Stimulated activated naive CD8-positive, alpha-beta T cell treated with anti-CD3 and anti-CD28 coated beads, Interleukin-15, amount 100 ng/mL, for 72 hours (primary cell): ENCODE measurements at regions not wholly inside any gene's neighbourhood (a gene's known extent, or its start where the extent isn't known, plus 50 kb on each side); places are given as distances from the start of the nearest gene placed in this dataset.
"Not testable (repeated sequence)": the region's sequence is repeated elsewhere in the genome, so short reads cannot be mapped to it uniquely, and the experiment has no call there.

Experiments used
- ATAC-seq: fragments of 150-1000 bp; cut with Tn5 transposase; 2 replicates; pipeline ENCODE4 v1.10.0; 2021; ENCODE audit warnings: mild to moderate bottlenecking, moderate library complexity
- DNase-seq, 2 donors: peaks; one replicate each; pipeline ENCODE4 v3.0.0; 2021 to 2022
- H3K27ac Mint-ChIP-seq, 2 donors: one replicate each; pipeline ENCODE4 v1.8.0; 2022; ENCODE audit warnings: mild to moderate bottlenecking in 2 of 2, mixed read lengths in 2 of 2, moderate library complexity in 2 of 2
- H3K27me3 Mint-ChIP-seq: one replicate; pipeline ENCODE4 v1.8.0; 2022; ENCODE audit warnings: mixed read lengths
- H3K4me1 Mint-ChIP-seq: one replicate; pipeline ENCODE4 v1.8.0; 2022; ENCODE audit warnings: mild to moderate bottlenecking, mixed read lengths
- H3K4me3 Mint-ChIP-seq, 2 donors: one replicate each; pipeline ENCODE4 v1.8.0; 2022; ENCODE audit warnings: mild to moderate bottlenecking in 2 of 2, mixed read lengths in 2 of 2, moderate library complexity in 1 of 2
- H3K9me3 Mint-ChIP-seq, 2 donors: one replicate each; pipeline ENCODE4 v1.8.0; 2022; ENCODE audit warnings: mixed read lengths in 2 of 2

DNA sequence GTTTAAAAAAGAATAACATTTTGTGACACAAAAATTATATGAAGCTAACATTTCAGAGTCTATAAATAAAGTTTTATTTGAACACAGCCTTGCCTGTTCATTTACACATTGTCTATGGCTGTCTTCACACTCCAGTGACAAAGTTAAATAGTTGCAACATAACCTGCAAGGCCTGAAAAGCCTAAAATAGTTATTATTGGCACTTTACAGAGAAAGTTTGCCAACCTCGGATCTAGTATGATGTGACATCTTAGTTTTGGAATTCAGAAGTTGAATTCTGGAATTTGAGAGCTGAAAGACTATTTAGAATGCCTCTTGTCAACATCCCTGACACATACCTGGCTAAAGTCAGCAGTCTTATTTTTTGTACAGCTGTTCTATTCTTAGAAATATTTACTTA lies 68.3 kb downstream of the DYRK2 start:
- no peaks in the 10 kb centered on the region for H3K4me1 Mint-ChIP-seq
- no peaks in the 10 kb centered on the region for H3K27me3 Mint-ChIP-seq
- DNase-seq (no peak), ATAC-seq (no peak)
- no peak overlapping the region for H3K27ac Mint-ChIP-seq
- H3K9me3 Mint-ChIP-seq, result no peaks in the 10 kb centered on the region
- H3K4me3 Mint-ChIP-seq, result no peak overlapping the region

DNA sequence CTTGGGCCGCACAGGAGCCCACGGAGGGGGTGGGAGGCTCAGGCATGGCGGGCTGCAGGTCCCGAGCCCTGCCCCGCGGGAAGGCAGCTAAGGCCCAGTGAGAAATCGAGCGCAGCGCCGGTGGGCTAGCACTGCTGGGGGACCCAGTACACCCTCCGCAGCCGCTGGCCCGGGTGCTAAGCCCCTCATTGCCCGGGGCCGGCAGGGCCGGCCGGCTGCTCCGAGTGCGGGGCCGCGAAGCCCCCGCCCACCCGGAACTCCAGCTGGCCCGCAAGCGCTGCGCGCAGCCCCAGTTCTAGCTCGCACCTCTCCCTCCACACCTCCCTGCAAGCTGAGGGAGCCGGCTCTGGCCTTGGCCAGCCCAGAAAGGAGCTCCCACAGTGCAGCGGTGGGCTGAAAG lies 70.8 kb downstream of the DYRK2 start:
- H3K27me3 Mint-ChIP-seq, H3K9me3 Mint-ChIP-seq, H3K4me3 Mint-ChIP-seq, H3K27ac Mint-ChIP-seq, DNase-seq, H3K4me1 Mint-ChIP-seq, ATAC-seq: not testable (repeated sequence)

DNA sequence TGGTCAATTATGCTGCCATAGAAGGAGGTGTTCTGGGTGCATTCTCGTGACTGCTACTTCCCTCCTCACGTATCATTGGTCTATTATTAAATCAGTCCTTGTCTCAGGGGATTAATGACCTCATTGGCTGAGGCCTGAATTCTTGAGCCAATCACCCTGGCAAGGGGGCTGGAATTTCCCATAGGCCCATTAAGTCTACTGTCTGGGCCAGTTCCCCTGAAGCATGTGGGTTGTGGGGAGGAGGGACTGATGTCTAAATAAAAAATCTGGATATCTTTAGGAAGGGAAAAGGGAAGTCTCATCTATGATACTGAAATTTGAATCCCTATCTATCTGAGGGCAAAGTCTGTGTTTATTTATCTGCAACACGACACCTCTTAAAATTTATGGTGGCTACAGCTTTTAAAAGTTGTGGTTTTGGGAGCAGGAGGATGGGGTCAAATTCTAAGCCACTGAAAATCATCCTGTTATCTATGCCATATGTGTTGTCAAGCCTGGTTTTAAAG lies 71.9 kb downstream of the DYRK2 start:
- ATAC-seq (no peak), DNase-seq (no peak)
- no peaks in the 10 kb centered on the region for H3K9me3 Mint-ChIP-seq
- H3K4me1 Mint-ChIP-seq, result no peaks in the 10 kb centered on the region
- H3K27ac Mint-ChIP-seq, result no peak overlapping the region
- no peaks in the 10 kb centered on the region for H3K27me3 Mint-ChIP-seq
- no peak overlapping the region for H3K4me3 Mint-ChIP-seq

DNA sequence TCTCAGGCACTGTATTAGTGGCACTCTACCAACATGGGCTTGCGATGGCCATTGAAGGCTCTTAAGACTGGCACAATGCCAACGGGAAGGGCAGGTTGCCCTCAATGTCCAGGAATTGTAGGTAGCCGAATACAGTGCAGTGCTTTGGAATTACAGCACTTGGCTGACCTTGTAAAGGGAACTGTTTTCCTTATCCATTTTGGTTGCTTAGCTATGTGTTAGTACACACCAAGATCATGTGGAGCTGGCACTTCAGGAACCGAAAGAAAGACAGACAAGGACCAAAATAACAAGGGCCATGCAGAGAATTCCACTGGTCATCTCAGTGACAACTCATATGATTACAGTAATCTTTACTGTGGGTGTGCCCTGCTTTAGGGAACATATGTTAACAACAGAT lies 72.7 kb downstream of the DYRK2 start:
- no peak overlapping the region for H3K27ac Mint-ChIP-seq
- no peaks in the 10 kb centered on the region for H3K27me3 Mint-ChIP-seq
- ATAC-seq (no peak), DNase-seq (no peak)
- no peaks in the 10 kb centered on the region for H3K9me3 Mint-ChIP-seq
- H3K4me1 Mint-ChIP-seq, result no peaks in the 10 kb centered on the region
- H3K4me3 Mint-ChIP-seq, result no peak overlapping the region

DNA sequence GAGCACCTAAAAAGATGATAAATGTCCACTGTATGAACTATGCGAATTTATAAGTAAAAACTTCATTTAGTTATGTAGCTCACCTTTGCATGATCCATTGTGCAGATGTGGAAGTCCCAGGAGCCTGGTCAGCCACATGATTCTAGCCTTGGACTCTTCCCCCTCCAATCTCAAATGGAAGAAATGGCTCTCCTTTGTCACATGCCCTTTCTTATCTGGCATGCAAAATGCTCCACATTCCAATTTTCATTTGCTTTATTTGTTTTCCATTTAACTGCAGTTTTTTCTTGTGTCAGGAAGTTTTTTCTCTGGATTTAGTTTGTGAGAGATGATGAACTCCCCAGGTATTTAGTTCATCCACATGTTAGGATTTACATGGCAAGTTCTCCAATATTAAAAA lies 73.8 kb downstream of the DYRK2 start:
- Mint-ChIP-seq H3K4me1 (no peaks in the 10 kb centered on the region), H3K4me3 (no peak overlapping the region), H3K27ac (no peak overlapping the region), H3K27me3 (no peaks in the 10 kb centered on the region), H3K9me3 (no peaks in the 10 kb centered on the region)
- DNase-seq, result no peak
- no peak for ATAC-seq

DNA sequence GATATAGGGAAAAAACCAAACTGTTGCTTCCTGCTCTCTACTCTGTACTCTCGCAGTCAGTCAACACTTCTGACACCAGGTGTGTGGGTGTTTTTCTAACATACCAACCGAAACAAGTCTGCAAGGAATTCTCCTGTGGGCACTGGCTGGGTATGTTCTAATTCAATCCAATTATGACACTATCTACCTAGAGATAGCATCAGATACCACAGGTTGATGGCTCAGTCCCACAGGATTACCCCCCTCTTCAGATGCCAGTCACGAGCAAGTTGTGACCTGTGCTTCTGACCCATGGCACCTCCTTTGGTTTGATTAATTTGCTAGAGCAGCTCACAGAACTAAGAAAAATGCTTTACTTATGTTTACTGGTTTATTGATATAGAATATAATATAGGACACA lies 78.3 kb downstream of the DYRK2 start:
- Mint-ChIP-seq H3K4me3 (no peak overlapping the region), H3K27me3 (no peaks in the 10 kb centered on the region), H3K9me3 (no peaks in the 10 kb centered on the region), H3K27ac (no peak overlapping the region), H3K4me1 (no peaks in the 10 kb centered on the region)
- DNase-seq, result no peak
- no peak for ATAC-seq

DNA sequence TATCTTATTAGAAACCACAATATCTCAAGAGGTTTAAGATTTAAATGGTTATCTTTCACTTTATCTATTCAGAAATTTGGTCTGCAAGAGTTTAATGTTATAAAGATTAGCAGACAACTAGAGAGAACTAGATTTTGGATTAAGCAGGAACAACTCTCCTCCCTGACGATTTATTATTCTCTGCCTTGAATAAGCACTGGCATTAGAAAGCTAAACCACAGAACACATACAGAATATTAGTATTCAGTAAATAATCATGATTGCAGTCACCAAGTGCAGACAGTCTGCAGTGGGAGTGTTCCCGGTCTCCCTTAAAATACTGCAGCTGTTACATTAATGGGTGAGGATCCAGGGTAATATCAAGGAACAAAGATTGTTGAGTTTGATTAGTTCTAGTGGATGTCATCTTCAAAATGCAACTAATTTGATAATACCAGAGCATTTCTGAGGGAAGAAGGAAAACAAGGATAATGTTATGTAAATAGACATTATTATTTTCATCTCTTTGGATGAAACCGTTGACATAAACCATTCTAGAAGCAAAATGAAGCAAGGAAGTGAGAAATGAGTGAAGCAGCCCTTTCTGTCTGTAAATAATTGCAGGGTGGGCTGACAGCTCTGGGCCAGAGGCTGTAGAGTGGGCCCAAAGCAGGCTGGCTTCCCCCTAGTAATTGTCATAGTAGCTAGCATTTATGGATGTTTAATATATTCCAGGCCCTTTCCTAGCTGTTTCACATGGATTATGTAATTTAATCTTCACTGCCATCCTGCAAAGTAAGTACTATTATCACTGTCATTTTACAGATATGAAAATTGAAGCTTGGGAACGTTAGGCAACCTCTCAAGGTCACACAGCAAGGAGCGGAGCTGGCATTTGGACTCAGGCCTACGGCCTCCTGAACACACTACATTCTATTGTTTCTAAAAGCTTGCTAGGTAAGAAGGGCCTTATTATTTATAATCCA lies 79.4 kb downstream of the DYRK2 start:
- H3K27me3 Mint-ChIP-seq, result no peaks in the 10 kb centered on the region
- DNase-seq, result no peak
- H3K4me3 Mint-ChIP-seq, result no peak overlapping the region
- no peaks in the 10 kb centered on the region for H3K4me1 Mint-ChIP-seq
- no peak for ATAC-seq
- no peaks in the 10 kb centered on the region for H3K9me3 Mint-ChIP-seq
- H3K27ac Mint-ChIP-seq, result no peak overlapping the region

DNA sequence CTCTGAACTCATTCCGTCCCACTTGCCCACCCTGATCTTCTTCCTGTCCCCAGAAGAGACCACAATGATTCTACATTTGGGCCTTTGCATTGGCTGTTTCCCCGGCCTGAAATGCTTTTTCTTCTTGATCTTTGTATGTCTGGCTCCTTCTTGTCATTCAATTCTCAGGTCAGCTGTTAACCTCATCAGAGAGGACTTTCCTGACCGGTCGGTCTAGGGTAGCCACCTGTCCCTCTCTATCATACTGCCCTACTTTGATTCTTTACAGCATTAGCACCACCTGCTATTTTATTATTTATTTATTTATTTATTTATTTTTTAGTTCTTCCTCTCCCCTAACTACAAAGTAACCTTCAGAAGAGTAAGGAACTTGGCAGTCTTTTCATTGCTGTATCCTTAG lies 84.3 kb downstream of the DYRK2 start:
- no peaks in the 10 kb centered on the region for H3K4me1 Mint-ChIP-seq
- H3K9me3 Mint-ChIP-seq, result no peaks in the 10 kb centered on the region
- DNase-seq, result no peak
- no peak for ATAC-seq
- H3K4me3 Mint-ChIP-seq, result no peak overlapping the region
- no peaks in the 10 kb centered on the region for H3K27me3 Mint-ChIP-seq
- no peak overlapping the region for H3K27ac Mint-ChIP-seq

DNA sequence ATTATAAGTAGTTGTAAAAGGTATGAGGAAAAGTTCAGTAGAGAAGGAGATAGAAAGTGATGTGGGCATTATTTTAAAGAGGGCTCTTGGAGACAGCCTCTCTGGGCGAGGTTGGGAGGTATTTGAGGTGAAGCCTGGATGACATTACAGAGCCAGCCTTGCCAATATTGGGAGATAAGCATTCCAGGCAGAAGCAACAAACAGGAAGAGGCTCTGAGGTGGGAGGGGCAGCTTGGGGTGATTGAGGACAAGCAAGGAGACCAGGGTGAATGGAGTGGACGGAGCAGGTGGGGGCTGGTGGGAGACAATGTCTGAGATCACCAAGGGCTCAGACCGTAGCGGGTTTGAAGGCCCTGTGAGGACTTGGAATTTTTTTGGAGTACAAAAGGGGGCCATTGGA lies 87.3 kb downstream of the DYRK2 start:
- H3K9me3 Mint-ChIP-seq, result no peaks in the 10 kb centered on the region
- no peaks in the 10 kb centered on the region for H3K4me1 Mint-ChIP-seq

DNA sequence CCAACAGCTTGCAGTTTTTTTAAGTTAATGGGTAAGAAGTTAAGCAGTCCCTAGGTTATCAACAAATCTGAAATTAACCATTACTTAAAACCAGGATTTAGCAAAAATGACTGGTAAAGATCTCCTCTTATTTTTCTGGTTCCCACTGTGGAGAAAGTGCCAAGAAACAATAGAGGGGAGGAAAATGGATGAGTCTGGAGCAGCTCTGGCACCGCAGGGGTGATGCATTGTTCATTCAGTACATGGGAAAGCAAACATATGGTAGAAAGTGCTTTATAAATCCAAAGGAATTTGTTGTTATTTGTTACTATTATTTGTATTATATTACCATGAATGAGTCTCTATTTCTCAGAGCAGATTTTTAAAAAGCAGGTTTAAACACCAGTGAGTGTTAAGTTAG lies 92.2 kb downstream of the DYRK2 start:
- ATAC-seq (no peak), DNase-seq (no peak)
- Mint-ChIP-seq H3K9me3 (peaks cover 0 to under 1% of the 10 kb centered on the region in 2 donors), H3K27me3 (no peaks in the 10 kb centered on the region), H3K4me1 (no peaks in the 10 kb centered on the region), H3K27ac (no peak overlapping the region), H3K4me3 (no peak overlapping the region)

More for the DNA sequence above, 87.3 kb downstream of the DYRK2 start:
- no peak overlapping the region for H3K4me3 Mint-ChIP-seq
- ATAC-seq, result no peak
- H3K27me3 Mint-ChIP-seq, result no peaks in the 10 kb centered on the region
- no peak overlapping the region for H3K27ac Mint-ChIP-seq
- DNase-seq, result no peak

DNA sequence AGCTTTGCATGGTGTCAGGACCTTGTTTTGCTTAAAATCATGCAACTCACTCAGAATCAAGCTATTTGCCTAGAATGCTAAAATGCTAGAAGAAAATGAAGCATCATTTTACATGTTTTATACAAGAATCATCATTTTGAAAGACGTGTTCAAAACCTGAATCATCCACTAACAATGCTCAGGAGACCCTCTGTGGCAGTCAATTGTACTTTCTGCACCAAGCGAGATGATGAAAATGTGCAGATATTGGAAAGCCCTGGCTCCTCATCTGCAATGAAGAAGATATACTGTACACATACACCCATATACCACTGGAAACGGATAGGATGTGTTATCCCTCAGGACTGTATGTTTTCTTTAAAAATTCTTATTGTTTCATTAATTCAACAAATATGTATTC lies 92.7 kb downstream of the DYRK2 start:
- no peak overlapping the region for H3K27ac Mint-ChIP-seq
- no peak for ATAC-seq
- H3K4me3 Mint-ChIP-seq, result no peak overlapping the region
- no peak for DNase-seq
- no peaks in the 10 kb centered on the region for H3K27me3 Mint-ChIP-seq
- H3K9me3 Mint-ChIP-seq, result peaks cover 0 to 4% of the 10 kb centered on the region in 2 donors
- no peaks in the 10 kb centered on the region for H3K4me1 Mint-ChIP-seq

DNA sequence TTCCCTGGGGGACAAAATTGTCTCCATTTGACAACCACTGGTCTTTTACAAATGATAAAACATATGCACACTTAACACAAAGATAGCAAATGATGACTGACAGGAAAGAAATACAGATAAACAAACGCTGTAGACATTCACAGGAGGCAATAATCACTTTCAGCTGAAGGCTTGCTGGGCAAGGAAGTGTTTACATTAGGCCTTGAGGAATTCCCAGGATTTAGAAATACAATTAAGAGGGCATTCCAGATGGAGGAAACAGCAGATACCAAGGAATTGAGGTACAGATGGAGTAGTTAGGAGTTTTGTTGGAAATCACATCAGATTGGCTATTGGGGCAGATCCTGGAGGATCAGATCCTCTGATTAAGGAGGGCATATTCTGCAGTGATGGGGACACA lies 93.9 kb downstream of the DYRK2 start:
- H3K27ac Mint-ChIP-seq, result no peak overlapping the region
- no peaks in the 10 kb centered on the region for H3K4me1 Mint-ChIP-seq
- no peak overlapping the region for H3K4me3 Mint-ChIP-seq
- H3K27me3 Mint-ChIP-seq, result no peaks in the 10 kb centered on the region
- ATAC-seq (no peak), DNase-seq (no peak)
- peaks cover 0 to 4% of the 10 kb centered on the region in 2 donors for H3K9me3 Mint-ChIP-seq

DNA sequence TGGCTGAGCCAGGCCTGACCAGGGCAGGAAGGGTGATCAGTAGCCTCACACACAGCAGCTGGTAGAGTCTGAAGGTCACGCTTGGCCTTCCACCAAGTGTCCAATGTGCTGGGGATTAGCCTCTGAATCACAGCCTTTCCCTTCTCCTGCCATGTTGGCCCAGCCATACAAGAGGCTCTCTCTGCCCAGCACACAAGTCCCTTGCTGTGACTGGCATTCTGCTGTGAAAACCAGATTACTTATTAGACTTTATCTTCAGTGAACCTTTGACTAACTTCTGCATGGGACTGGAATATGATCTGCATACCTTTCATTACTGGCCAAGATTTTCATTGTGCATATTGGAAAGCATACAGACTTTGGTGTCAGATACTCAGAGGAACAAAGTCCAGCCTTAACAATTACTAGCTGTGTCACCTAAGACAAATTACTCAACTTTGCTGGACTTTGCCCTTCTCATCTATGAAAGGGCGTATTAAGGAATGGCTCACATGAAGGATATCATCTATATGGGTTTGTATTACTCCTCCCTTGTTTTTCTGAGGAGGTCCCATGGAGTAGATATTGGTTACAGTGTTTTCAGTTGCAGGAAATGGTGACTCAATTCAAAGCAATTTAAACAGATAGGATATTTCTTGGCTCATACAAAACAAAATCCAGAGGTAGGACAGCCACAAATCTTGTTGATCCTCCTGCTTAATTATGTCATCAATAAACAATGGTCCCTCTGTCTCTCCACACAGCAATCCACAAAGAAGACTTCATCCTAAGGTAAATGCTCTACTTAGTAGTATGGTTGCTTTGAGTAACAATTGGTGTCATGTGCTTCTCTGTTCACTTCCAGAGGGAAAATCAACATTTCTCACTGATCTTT lies 99.6 kb downstream of the DYRK2 start:
- Mint-ChIP-seq H3K4me3 (no peak overlapping the region), H3K9me3 (peaks cover 0 to 4% of the 10 kb centered on the region in 2 donors), H3K27me3 (no peaks in the 10 kb centered on the region), H3K27ac (no peak overlapping the region), H3K4me1 (no peaks in the 10 kb centered on the region)
- DNase-seq (no peak), ATAC-seq (no peak)

DNA sequence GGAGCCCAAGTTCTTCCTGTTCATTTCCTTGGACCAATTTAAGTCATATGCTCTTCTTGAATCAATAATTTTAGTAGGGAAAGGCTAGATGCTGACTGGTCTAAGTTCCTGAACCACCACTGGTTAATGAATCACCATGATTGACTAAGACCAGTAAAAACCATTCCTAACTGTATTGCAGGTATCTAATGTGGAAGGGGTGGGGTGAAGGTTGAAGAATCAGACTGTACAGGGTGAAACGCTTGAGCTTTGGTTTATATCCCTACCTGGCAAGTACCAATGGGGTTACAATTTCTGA lies 100.1 kb downstream of the DYRK2 start:
- no peak for ATAC-seq
- Mint-ChIP-seq H3K27me3 (no peaks in the 10 kb centered on the region), H3K9me3 (peaks cover 0 to 4% of the 10 kb centered on the region in 2 donors), H3K27ac (no peak overlapping the region), H3K4me1 (no peaks in the 10 kb centered on the region), H3K4me3 (no peak overlapping the region)
- DNase-seq, result no peak

DNA sequence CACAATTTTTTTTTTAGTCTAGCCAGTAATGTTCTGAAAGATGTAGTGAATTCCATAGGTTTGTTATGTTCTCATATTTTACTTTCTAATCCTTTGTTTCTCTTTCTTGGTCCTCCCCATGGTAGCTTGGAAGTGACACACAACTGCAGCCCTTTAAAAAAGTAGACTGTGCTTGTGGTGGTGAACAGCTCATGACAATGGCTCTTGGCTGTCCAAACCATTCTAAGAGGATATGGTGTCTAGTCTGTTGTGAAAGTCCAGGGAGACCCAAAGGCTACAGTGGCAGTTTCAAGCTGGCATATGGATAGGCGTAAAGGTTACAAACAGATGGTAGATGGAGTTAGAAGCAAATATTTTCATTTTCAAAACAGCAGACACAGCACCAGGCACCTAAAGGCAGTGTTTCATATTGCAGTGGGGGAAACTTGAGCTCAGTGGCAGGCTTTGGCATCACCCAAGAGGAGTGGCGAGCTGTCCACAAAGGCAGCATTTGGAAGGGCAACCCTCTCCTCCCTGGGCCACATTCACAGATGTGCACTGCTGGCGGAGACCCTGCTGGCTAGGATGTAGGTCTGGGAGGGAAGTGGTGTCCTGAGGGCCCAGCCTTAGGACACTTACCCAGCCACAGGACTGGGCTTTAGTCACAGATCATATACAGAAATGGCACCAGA lies 102.1 kb downstream of the DYRK2 start:
- no peaks in the 10 kb centered on the region for H3K27me3 Mint-ChIP-seq
- ATAC-seq (no peak), DNase-seq (no peak)
- peaks cover 0 to 4% of the 10 kb centered on the region in 2 donors for H3K9me3 Mint-ChIP-seq
- no peak overlapping the region for H3K4me3 Mint-ChIP-seq
- peaks cover 10% of the 10 kb centered on the region for H3K4me1 Mint-ChIP-seq
- H3K27ac Mint-ChIP-seq, result no peak overlapping the region
